ENCODE measurements at regions not wholly inside any gene's neighbourhood (a gene's known extent, or its start where the extent isn't known, plus 50 kb on each side); places are given as distances from the start of the nearest gene placed in this dataset.

GRCh38 chr4:106429885-106430284, 61.3 kb upstream of the GIMD1 start:
- no peak for DNase-seq (ENCODE audit: low spot score)

GRCh38 chr4:106426069-106426468, 57.5 kb upstream of the GIMD1 start:
- DNase-seq (ENCODE audit: low spot score) = no peak

GRCh38 chr4:106425576-106425975, 57.0 kb upstream of the GIMD1 start:
- DNase-seq (ENCODE audit: low spot score) = no peak

GRCh38 chr4:106424426-106424825, 55.8 kb upstream of the GIMD1 start:
- no peak for DNase-seq (ENCODE audit: low spot score)

GRCh38 chr4:106423791-106424190, 55.2 kb upstream of the GIMD1 start:
- no peak for DNase-seq (ENCODE audit: low spot score)

GRCh38 chr4:106422766-106423165, 54.2 kb upstream of the GIMD1 start:
- DNase-seq (ENCODE audit: low spot score) = no peak

- DNase-seq (ENCODE audit: low spot score) = no peak
Observed at GRCh38 chr4:106421441-106422296, 53.1 kb upstream of the GIMD1 start.

- DNase-seq (ENCODE audit: low spot score) = no peak
Observed at GRCh38 chr4:106418444-106418843, 49.9 kb upstream of the GIMD1 start.

All from cerebellar cortex (tissue), 1 donor.